Right lobe of liver (tissue), 6 donors: ENCODE measurements at regions not wholly inside any gene's neighbourhood (a gene's known extent, or its start where the extent isn't known, plus 50 kb on each side); places are given as distances from the start of the nearest gene placed in this dataset.

Experiments used
- ATAC-seq, 4 donors: fragments of 200-7000 bp; cut with Tn5 transposase; one replicate each; pipeline ENCODE4 v1.9.1; 2020; ENCODE audit warnings: mild to moderate bottlenecking in 4 of 4, moderate library complexity in 4 of 4
- DNase-seq, 3 donors: peaks; one replicate each; pipeline ENCODE4 v3.0.0-alpha.2; 2020
- H3K27ac ChIP-seq, 3 donors: fragments of 200-600 bp; one replicate each; pipeline ENCODE4 v1.8.0; 2022
- H3K27me3 ChIP-seq, 2 donors: fragments of 200-600 bp; one replicate each; pipeline ENCODE4 v1.8.0; 2022
- H3K36me3 ChIP-seq, 4 donors: fragments of 200-600 bp; sonication (generic) in 1 of 4; one replicate each; pipeline versions ENCODE4 v1.5.1 to v1.8.0; 2017 to 2022; ENCODE audit warnings: control low read depth in 1 of 4
- H3K4me1 ChIP-seq, 4 donors: fragments of 200-600 bp; sonication (generic) in 1 of 4; one replicate each; pipeline versions ENCODE4 v1.5.1 to v1.8.0; 2017 to 2022; ENCODE audit warnings: control low read depth in 1 of 4
- H3K4me3 ChIP-seq, 3 donors: fragments of 200-600 bp; one replicate each; pipeline ENCODE4 v1.8.0; 2022
- H3K9me3 ChIP-seq, 4 donors: fragments of 200-600 bp; sonication (generic) in 1 of 4; one replicate each; pipeline versions ENCODE4 v1.5.1 to v1.8.0; 2017 to 2022; ENCODE audit warnings: control low read depth in 1 of 4
- CTCF ChIP-seq, 4 donors: fragments of 200-600 bp in 3 of 4; fragments of 450-650 bp in 1 of 4; IDR thresholded peaks; one replicate each; pipeline versions ENCODE4 v1.5.1 to v1.8.0; 2016 to 2022; ENCODE audit warnings: antibody characterized with exemption in 4 of 4, mild to moderate bottlenecking in 2 of 4
- POLR2A ChIP-seq: fragments of 450-650 bp; IDR thresholded peaks from one replicate; pipeline ENCODE4 v1.6.1; 2017; ENCODE audit warnings: antibody characterized with exemption, mild to moderate bottlenecking
- WGBS: methylation state at CpG from one replicate; pipeline ENCODE4 v1.1.6; 2018; ENCODE audit warnings: low coverage, low lambda C conversion rate; ENCODE audit not compliant: insufficient coverage; ENCODE audit errors: missing lambda C conversion rate; 5-methylcytosine and 5-hydroxymethylcytosine counted together
- intact Hi-C, 2 donors: fragments of 100-400 bp; cut with DNase I; formaldehyde crosslinking; loops; one replicate each; pipeline versions ENCODE4 v1.11.2 to v1.14.1; 2022
- donor health status: DM: no; HTN: yes; CAD: no.
- donor health status: DM: no; HTN: no; CAD: no.
- donor health status: DM: no; HTN: no; CAD: no.
- donor health status: DM: no; HTN: yes; CAD: no.
- donor health status: DM: no; HTN: yes; CAD: no.

- H3K9me3 ChIP-seq, result no peaks in the 10 kb centered on the region
- no peak overlapping the region for H3K27ac ChIP-seq
- no peaks in the 10 kb centered on the region for H3K27me3 ChIP-seq
- H3K4me3 ChIP-seq, result no peak overlapping the region
- H3K36me3 ChIP-seq, result no peaks in the 10 kb centered on the region
- WGBS, result 58% methylated on average over 2 of the region's 3 CpGs
- no peaks in the 10 kb centered on the region for H3K4me1 ChIP-seq
- intact Hi-C loops, result no loop called here
- DNase-seq (no peak), ATAC-seq (no peak)
- TF ChIP-seq CTCF (IDR thresholded peaks at IDR 0.05) (no peak), POLR2A (no peak)
Observed at GRCh38 chr20:61083431-61083830, 168.6 kb upstream of the CDH4 start.

- no peak for ATAC-seq
- DNase-seq, result no peak
Observed at GRCh38 chr20:61086031-61086430, 166.0 kb upstream of the CDH4 start.

GRCh38 chr20:61090541-61090940 lies 161.5 kb upstream of the CDH4 start:
- Histone ChIP-seq H3K4me3 (no peak overlapping the region), H3K9me3 (no peaks in the 10 kb centered on the region), H3K4me1 (no peaks in the 10 kb centered on the region), H3K27me3 (no peaks in the 10 kb centered on the region), H3K36me3 (no peaks in the 10 kb centered on the region), H3K27ac (no peak overlapping the region)
- 34% methylated on average over 5 of the region's 7 CpGs for WGBS
- intact Hi-C loops, result no loop called here
- DNase-seq, result no peak
- TF ChIP-seq POLR2A (no peak), CTCF (IDR thresholded peaks at IDR 0.05) (no peak)
- no peak for ATAC-seq

More at GRCh38 chr20:61086031-61086430, 166.0 kb upstream of the CDH4 start:
- intact Hi-C loops, result no loop called here
- Histone ChIP-seq H3K36me3 (no peaks in the 10 kb centered on the region), H3K27me3 (no peaks in the 10 kb centered on the region), H3K27ac (no peak overlapping the region), H3K9me3 (no peaks in the 10 kb centered on the region), H3K4me3 (no peak overlapping the region), H3K4me1 (no peaks in the 10 kb centered on the region)
- 40% methylated on average over 1 of the region's 1 CpG for WGBS
- TF ChIP-seq CTCF (IDR thresholded peaks at IDR 0.05) (no peak), POLR2A (no peak)

GRCh38 chr20:61092251-61092650 lies 159.8 kb upstream of the CDH4 start:
- ATAC-seq (no peak), DNase-seq (no peak)
- H3K4me1 ChIP-seq, result no peaks in the 10 kb centered on the region
- no peak overlapping the region for H3K4me3 ChIP-seq
- no peaks in the 10 kb centered on the region for H3K9me3 ChIP-seq
- 68% methylated on average over 9 of the region's 9 CpGs for WGBS
- TF ChIP-seq POLR2A, result no peak
- no peak for TF ChIP-seq CTCF (IDR thresholded peaks at IDR 0.05)
- no peaks in the 10 kb centered on the region for H3K27me3 ChIP-seq
- no peaks in the 10 kb centered on the region for H3K36me3 ChIP-seq
- no peak overlapping the region for H3K27ac ChIP-seq
- intact Hi-C loops, result no loop called here

- H3K27ac ChIP-seq, result no peak overlapping the region
- ATAC-seq, result no peak
- H3K9me3 ChIP-seq, result no peaks in the 10 kb centered on the region
- intact Hi-C loops, result no loop called here
- H3K4me3 ChIP-seq, result no peak overlapping the region
- no peak for TF ChIP-seq CTCF (IDR thresholded peaks at IDR 0.05)
- TF ChIP-seq POLR2A, result no peak
- H3K27me3 ChIP-seq, result no peaks in the 10 kb centered on the region
- no peaks in the 10 kb centered on the region for H3K36me3 ChIP-seq
- H3K4me1 ChIP-seq, result no peaks in the 10 kb centered on the region
- 44% methylated on average over 1 of the region's 1 CpG for WGBS
- no peak for DNase-seq
Observed at GRCh38 chr20:61094581-61094980, 157.5 kb upstream of the CDH4 start.
